Fibroblast of lung (primary cell): ENCODE measurements at regions not wholly inside any gene's neighbourhood (a gene's known extent, or its start where the extent isn't known, plus 50 kb on each side); places are given as distances from the start of the nearest gene placed in this dataset.

ENCODE experiments used
- DNase-seq, 2 donors: peaks; one replicate each; pipeline versions ENCODE4 v3.0.0 to v3.0.0-alpha.2; 2010; ENCODE audit warnings: low read depth in 2 of 2
- H2AFZ ChIP-seq: 2 replicates; pipeline ENCODE4 v1.5.1; 2012; ENCODE audit warnings: low read length, control low read depth, inconsistent platforms
- H3K27ac ChIP-seq: 2 replicates; pipeline ENCODE4 v1.5.1; 2011; ENCODE audit warnings: low read length, control low read depth; ENCODE audit not compliant: insufficient read depth
- H3K27me3 ChIP-seq: 2 replicates; pipeline ENCODE4 v1.5.1; 2011; ENCODE audit warnings: mild to moderate bottlenecking, low read length; ENCODE audit not compliant: control insufficient read depth, insufficient read depth
- H3K36me3 ChIP-seq: 2 replicates; pipeline ENCODE4 v1.5.1; 2011; ENCODE audit warnings: low read length; ENCODE audit not compliant: control insufficient read depth, insufficient read depth
- H3K4me1 ChIP-seq: 2 replicates; pipeline ENCODE4 v1.5.1; 2011; ENCODE audit warnings: low read length; ENCODE audit not compliant: control insufficient read depth, insufficient read depth; ENCODE audit errors: extremely low read depth
- H3K4me2 ChIP-seq: 2 replicates; pipeline ENCODE4 v1.5.1; 2011; ENCODE audit warnings: low read length, control low read depth; ENCODE audit not compliant: insufficient read depth; ENCODE audit errors: extremely low read depth
- H3K4me3 ChIP-seq, 4 experiments: fragments of 200-600 bp in 1 of 4; sonication (generic) in 1 of 4; replicated peaks in 1 of 4; 2 replicates each; pipeline ENCODE4 v1.5.1; 2011 to 2016; ENCODE audit warnings: low read length in 4 of 4, low read depth in 3 of 4, mild to moderate bottlenecking in 3 of 4, control low read depth in 2 of 4, inconsistent platforms in 1 of 4, mixed read lengths in 1 of 4; ENCODE audit not compliant: insufficient read depth in 1 of 4; ENCODE audit errors: control extremely low read depth in 1 of 4
- H3K79me2 ChIP-seq: 2 replicates; pipeline ENCODE4 v1.5.1; 2012; ENCODE audit warnings: mild to moderate bottlenecking, low read length, inconsistent platforms; ENCODE audit not compliant: control insufficient read depth, insufficient read depth
- H3K9ac ChIP-seq: 2 replicates; pipeline ENCODE4 v1.5.1; 2011; ENCODE audit warnings: mild to moderate bottlenecking, low read length, control low read depth; ENCODE audit not compliant: insufficient read depth
- H3K9me3 ChIP-seq: 2 replicates; pipeline ENCODE4 v1.5.1; 2012; ENCODE audit warnings: low read depth, low read length; ENCODE audit not compliant: control insufficient read depth, insufficient read depth
- H4K20me1 ChIP-seq: 2 replicates; pipeline ENCODE4 v1.5.1; 2011; ENCODE audit warnings: low read length; ENCODE audit not compliant: control insufficient read depth, insufficient read depth; ENCODE audit errors: extremely low read depth
- EZH2 ChIP-seq: IDR thresholded peaks from 2 replicates; pipeline ENCODE4 v1.5.1; 2012; ENCODE audit warnings: low read length, control low read depth, mild to moderate bottlenecking; ENCODE audit errors: missing control alignments
- TF ChIP-seq, protein P1 (sequence below), 2 donors: IDR thresholded peaks in 1 of 2; conservative IDR thresholded peaks in 1 of 2; 1 replicate in 1 of 2; 2 replicates in 1 of 2; pipeline ENCODE4 v1.5.1; 2011 to 2012; ENCODE audit warnings: low read length in 2 of 2, control low read depth in 1 of 2, inconsistent platforms in 1 of 2, low read depth in 1 of 2, mild to moderate bottlenecking in 1 of 2

DNA sequence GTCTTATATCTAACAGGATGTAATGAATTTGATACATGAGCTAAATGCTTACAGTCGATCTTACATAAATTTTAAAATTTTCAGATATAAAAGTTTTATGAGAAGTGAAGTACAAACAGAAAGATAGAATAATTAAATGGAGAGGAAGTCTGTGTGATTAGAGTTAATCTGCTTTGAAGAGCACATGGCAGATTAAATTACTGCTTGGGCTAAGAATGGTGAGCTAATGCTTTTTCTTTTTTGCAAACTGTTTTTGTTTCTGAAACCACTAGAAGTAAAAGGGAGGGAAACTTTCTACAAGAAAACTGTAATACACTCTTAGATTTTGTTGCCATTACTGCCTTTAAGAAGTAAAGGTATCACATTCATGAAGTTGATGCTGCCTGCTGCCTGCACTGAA lies 96.3 kb upstream of the SPRY2 start:
- no peaks in the 10 kb centered on the region for H3K36me3 ChIP-seq

DNA sequence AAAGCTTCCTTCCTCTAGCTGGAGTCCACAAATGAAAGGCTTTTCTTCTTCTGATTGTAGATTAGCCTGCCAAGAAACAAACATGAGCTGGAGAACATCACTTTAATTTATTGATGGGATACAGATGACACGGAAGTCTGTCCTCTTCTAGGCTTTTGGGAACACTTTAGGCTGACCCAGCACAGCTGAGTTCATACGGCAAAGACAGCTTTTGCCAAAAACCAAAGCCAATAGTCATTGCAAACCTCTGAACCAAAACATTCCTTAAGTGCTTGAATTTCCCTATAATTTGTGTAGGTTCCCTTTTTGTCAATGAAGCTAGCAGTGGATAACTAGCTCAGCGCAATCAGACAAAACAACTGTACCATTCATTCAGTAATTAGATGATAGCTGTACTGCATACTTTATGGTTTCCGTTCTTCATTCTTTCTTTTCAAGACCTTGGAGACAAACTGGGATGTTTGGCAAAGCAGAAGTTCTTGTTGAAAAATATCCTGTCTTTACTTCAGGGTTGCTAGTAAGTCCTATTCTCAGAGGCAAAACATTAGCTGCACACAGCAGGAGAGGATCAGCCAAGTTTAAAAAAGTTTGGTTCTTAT lies 95.7 kb upstream of the SPRY2 start:
- no peaks in the 10 kb centered on the region for H4K20me1 ChIP-seq
- no peaks in the 10 kb centered on the region for H3K9me3 ChIP-seq
- TF ChIP-seq EZH2: no peak
- TF ChIP-seq, protein P1, sequence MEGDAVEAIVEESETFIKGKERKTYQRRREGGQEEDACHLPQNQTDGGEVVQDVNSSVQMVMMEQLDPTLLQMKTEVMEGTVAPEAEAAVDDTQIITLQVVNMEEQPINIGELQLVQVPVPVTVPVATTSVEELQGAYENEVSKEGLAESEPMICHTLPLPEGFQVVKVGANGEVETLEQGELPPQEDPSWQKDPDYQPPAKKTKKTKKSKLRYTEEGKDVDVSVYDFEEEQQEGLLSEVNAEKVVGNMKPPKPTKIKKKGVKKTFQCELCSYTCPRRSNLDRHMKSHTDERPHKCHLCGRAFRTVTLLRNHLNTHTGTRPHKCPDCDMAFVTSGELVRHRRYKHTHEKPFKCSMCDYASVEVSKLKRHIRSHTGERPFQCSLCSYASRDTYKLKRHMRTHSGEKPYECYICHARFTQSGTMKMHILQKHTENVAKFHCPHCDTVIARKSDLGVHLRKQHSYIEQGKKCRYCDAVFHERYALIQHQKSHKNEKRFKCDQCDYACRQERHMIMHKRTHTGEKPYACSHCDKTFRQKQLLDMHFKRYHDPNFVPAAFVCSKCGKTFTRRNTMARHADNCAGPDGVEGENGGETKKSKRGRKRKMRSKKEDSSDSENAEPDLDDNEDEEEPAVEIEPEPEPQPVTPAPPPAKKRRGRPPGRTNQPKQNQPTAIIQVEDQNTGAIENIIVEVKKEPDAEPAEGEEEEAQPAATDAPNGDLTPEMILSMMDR (conservative IDR thresholded peaks at IDR 0.05 in 1 of 2, IDR thresholded peaks at IDR 0.05 in 1 of 2; ENCODE audit: low read depth in 1 of 2, low read length in 2 of 2): no peak
- no peaks in the 10 kb centered on the region for H3K79me2 ChIP-seq
- no peak overlapping the region for H3K27ac ChIP-seq
- DNase-seq: peak; percentile 42 to 64
- H3K9ac ChIP-seq: no peak overlapping the region
- no peaks in the 10 kb centered on the region for H3K4me1 ChIP-seq
- no peak overlapping the region for H2AFZ ChIP-seq
- H3K4me2 ChIP-seq: no peak overlapping the region
- H3K4me3 ChIP-seq: no peak overlapping the region
- no peaks in the 10 kb centered on the region for H3K27me3 ChIP-seq
- no peaks in the 10 kb centered on the region for H3K36me3 ChIP-seq

More for the DNA sequence above, 96.3 kb upstream of the SPRY2 start:
- Histone ChIP-seq H2AFZ (no peak overlapping the region), H3K4me3 (no peak overlapping the region), H3K4me2 (no peak overlapping the region), H3K4me1 (no peaks in the 10 kb centered on the region), H3K27me3 (no peaks in the 10 kb centered on the region), H3K27ac (no peak overlapping the region), H3K9me3 (no peaks in the 10 kb centered on the region), H3K79me2 (no peaks in the 10 kb centered on the region), H3K9ac (no peak overlapping the region), H4K20me1 (no peaks in the 10 kb centered on the region)
- TF ChIP-seq, protein P1 (conservative IDR thresholded peaks at IDR 0.05 in 1 of 2, IDR thresholded peaks at IDR 0.05 in 1 of 2; ENCODE audit: low read depth in 1 of 2, low read length in 2 of 2): no peak
- no peak for TF ChIP-seq EZH2
- no peak for DNase-seq

DNA sequence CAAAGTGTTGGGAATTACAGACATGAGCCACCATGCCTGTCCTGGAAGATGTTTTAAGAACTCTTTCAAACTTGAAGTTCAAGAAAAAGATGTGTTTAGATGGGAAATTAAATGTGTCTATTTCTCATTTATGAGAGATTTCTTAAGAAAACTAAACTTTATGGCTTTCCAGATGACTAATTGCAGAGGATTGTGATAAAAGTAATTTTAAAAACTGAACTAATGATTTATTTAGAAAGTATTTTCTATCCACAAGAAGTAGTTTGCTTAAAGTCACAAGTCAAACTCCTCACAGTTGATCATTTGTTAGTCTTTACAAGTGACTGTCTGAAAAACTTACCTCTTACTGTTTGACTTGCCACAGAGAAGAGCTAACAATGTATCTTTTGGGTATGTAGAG lies 89.6 kb upstream of the SPRY2 start:
- Histone ChIP-seq H4K20me1 (no peaks in the 10 kb centered on the region), H3K9me3 (no peaks in the 10 kb centered on the region), H3K4me1 (no peaks in the 10 kb centered on the region), H3K36me3 (no peaks in the 10 kb centered on the region), H3K79me2 (no peaks in the 10 kb centered on the region), H3K27ac (no peak overlapping the region), H2AFZ (no peak overlapping the region), H3K27me3 (no peaks in the 10 kb centered on the region), H3K9ac (no peak overlapping the region), H3K4me2 (no peak overlapping the region), H3K4me3 (no peak overlapping the region)
- TF ChIP-seq, protein P1 (conservative IDR thresholded peaks at IDR 0.05 in 1 of 2, IDR thresholded peaks at IDR 0.05 in 1 of 2; ENCODE audit: low read depth in 1 of 2, low read length in 2 of 2): no peak
- TF ChIP-seq EZH2: no peak
- peak; percentile 3 to 17 for DNase-seq
